ENCODE measurements at regions not wholly inside any gene's neighbourhood (a gene's known extent, or its start where the extent isn't known, plus 50 kb on each side); places are given as distances from the start of the nearest gene placed in this dataset.

- TF ChIP-seq, protein P1, sequence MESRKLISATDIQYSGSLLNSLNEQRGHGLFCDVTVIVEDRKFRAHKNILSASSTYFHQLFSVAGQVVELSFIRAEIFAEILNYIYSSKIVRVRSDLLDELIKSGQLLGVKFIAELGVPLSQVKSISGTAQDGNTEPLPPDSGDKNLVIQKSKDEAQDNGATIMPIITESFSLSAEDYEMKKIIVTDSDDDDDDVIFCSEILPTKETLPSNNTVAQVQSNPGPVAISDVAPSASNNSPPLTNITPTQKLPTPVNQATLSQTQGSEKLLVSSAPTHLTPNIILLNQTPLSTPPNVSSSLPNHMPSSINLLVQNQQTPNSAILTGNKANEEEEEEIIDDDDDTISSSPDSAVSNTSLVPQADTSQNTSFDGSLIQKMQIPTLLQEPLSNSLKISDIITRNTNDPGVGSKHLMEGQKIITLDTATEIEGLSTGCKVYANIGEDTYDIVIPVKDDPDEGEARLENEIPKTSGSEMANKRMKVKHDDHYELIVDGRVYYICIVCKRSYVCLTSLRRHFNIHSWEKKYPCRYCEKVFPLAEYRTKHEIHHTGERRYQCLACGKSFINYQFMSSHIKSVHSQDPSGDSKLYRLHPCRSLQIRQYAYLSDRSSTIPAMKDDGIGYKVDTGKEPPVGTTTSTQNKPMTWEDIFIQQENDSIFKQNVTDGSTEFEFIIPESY (CRISPR knock-in tag; IDR thresholded peaks at IDR 0.05): no peak
- TF ChIP-seq SMAD1 (IDR thresholded peaks at IDR 0.05; ENCODE audit: low read depth, low read length, partially characterized antibody): no peak
- no peak for TF ChIP-seq NR3C1 (CRISPR knock-in tag; IDR thresholded peaks at IDR 0.05)
- TF ChIP-seq ZBTB1 (CRISPR knock-in tag; IDR thresholded peaks at IDR 0.05; ENCODE audit: borderline replicate concordance, low read depth): no peak
- TF ChIP-seq, protein P2, sequence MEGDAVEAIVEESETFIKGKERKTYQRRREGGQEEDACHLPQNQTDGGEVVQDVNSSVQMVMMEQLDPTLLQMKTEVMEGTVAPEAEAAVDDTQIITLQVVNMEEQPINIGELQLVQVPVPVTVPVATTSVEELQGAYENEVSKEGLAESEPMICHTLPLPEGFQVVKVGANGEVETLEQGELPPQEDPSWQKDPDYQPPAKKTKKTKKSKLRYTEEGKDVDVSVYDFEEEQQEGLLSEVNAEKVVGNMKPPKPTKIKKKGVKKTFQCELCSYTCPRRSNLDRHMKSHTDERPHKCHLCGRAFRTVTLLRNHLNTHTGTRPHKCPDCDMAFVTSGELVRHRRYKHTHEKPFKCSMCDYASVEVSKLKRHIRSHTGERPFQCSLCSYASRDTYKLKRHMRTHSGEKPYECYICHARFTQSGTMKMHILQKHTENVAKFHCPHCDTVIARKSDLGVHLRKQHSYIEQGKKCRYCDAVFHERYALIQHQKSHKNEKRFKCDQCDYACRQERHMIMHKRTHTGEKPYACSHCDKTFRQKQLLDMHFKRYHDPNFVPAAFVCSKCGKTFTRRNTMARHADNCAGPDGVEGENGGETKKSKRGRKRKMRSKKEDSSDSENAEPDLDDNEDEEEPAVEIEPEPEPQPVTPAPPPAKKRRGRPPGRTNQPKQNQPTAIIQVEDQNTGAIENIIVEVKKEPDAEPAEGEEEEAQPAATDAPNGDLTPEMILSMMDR (IDR thresholded peaks at IDR 0.05 in 2 of 3, conservative IDR thresholded peaks at IDR 0.05 in 1 of 3; ENCODE audit: insufficient read depth in 2 of 3, low read depth in 1 of 3, low read length in 3 of 3): no peak
These were observed 173.9 kb downstream of the RWDD3 start for GRCh38 chr1:95407886-95408291.
